ENCODE measurements at regions not wholly inside any gene's neighbourhood (a gene's known extent, or its start where the extent isn't known, plus 50 kb on each side); places are given as distances from the start of the nearest gene placed in this dataset.

- H3K9me3 ChIP-seq, result no peaks in the 10 kb centered on the region
- no peak for TF ChIP-seq CTCF (IDR thresholded peaks at IDR 0.05)
- H3K36me3 ChIP-seq, result no peaks in the 10 kb centered on the region
- H3K4me3 ChIP-seq, result no peak overlapping the region
- H3K4me1 ChIP-seq, result no peaks in the 10 kb centered on the region
- intact Hi-C loops (cut with DNase I; ENCODE audit: low total_unique reads), result loop anchor here (10.0 kb wide), 2 partner anchors 535 to 1465 kb away; no protein-coding TSS in a partner anchor
- no peak for DNase-seq
- no peaks in the 10 kb centered on the region for H3K27me3 ChIP-seq
- no peak overlapping the region for H3K27ac ChIP-seq
Observed at GRCh38 chr13:73759434-73759833, 374.8 kb downstream of the KLF12 start.

DNA sequence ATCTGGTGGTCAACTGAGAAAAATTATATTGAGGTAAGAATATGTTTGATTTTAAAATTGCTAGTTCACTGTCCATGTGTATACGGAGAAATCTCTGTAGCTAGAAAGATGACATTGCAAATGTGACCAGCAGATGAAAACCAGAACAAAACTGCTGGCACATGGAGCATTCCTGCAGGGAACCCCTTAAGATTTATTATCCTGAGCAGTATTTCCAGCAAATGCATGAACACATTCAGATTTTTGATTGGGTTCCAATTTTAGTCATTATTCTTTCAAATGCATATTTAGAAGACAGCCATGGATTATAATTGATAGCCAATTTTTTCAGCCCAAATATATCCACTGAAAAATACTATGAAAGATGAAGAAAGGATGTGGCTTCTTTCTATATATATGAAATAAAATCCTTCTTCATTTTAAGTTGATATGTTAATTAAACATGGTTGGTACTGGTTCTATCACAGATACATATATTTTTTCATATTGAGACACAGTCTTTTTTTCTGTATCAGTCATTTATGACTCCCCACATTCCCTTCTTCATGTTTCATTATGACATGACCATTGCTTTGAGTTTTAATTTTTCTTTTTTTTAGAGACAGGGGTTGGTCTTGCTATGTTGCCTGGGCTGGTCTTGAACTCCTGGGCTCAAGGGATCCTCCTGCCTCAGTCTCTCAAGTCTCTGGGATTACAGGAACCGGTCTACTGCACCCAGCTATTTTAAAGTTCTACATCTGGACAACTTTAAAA lies 376.5 kb downstream of the KLF12 start:
- no peaks in the 10 kb centered on the region for H3K4me1 ChIP-seq
- TF ChIP-seq CTCF (IDR thresholded peaks at IDR 0.05), result no peak
- no peak overlapping the region for H3K4me3 ChIP-seq
- intact Hi-C loops (cut with DNase I; ENCODE audit: low total_unique reads), result loop anchor here (10.0 kb wide), 2 partner anchors 537 to 1467 kb away; no protein-coding TSS in a partner anchor
- no peaks in the 10 kb centered on the region for H3K9me3 ChIP-seq
- H3K36me3 ChIP-seq, result no peaks in the 10 kb centered on the region
- H3K27me3 ChIP-seq, result no peaks in the 10 kb centered on the region
- H3K27ac ChIP-seq, result no peak overlapping the region
- DNase-seq, result no peak

DNA sequence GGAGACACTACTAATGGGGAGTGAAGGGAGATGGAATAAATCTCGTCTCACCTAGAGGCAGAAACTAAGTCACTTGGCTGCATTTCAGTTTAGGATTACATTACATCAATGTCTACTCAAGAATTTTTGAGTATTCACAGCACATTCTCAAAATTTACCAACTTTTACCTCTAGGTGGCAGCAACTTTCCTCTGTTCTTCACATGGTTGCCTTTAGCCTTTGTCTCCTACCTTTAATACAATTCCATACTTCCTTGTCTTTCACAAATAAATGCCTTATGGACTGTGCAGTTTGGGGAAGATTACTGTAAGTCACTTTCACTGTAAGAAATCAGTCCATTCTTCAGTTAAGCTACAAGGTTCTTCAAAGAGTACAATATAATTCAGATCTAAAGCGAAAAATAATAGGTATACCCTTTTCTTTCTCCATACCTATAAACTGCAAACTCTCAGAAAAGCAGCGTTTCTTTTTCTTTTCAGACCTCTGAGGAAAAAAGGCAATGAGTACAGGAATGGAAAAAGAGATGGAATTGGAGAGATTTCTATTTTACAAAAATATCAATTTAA lies 379.4 kb downstream of the KLF12 start:
- Histone ChIP-seq H3K27me3 (no peaks in the 10 kb centered on the region), H3K27ac (no peak overlapping the region), H3K36me3 (no peaks in the 10 kb centered on the region), H3K4me3 (no peak overlapping the region), H3K4me1 (no peaks in the 10 kb centered on the region), H3K9me3 (no peaks in the 10 kb centered on the region)
- intact Hi-C loops (cut with DNase I; ENCODE audit: low total_unique reads), result loop anchor here (10.0 kb wide), 2 partner anchors 540 to 1470 kb away; no protein-coding TSS in a partner anchor
- no peak for DNase-seq
- TF ChIP-seq CTCF (IDR thresholded peaks at IDR 0.05), result peak; percentile 58 to 72

GRCh38 chr13:73754241-73754640 lies 380.0 kb downstream of the KLF12 start:
- H3K27ac ChIP-seq, result no peak overlapping the region
- no peak overlapping the region for H3K4me3 ChIP-seq
- DNase-seq, result no peak
- intact Hi-C loops (cut with DNase I; ENCODE audit: low total_unique reads), result loop anchor here (10.0 kb wide), 2 partner anchors 541 to 1471 kb away; no protein-coding TSS in a partner anchor
- H3K36me3 ChIP-seq, result no peaks in the 10 kb centered on the region
- H3K27me3 ChIP-seq, result no peaks in the 10 kb centered on the region
- TF ChIP-seq CTCF (IDR thresholded peaks at IDR 0.05), result no peak
- no peaks in the 10 kb centered on the region for H3K4me1 ChIP-seq
- no peaks in the 10 kb centered on the region for H3K9me3 ChIP-seq

GRCh38 chr13:73751290-73751689 lies 382.9 kb downstream of the KLF12 start:
- H3K9me3 ChIP-seq, result no peaks in the 10 kb centered on the region
- peaks cover 0 to 12% (median 0%) of the 10 kb centered on the region in 3 donors for H3K36me3 ChIP-seq
- DNase-seq, result no peak
- no peak overlapping the region for H3K27ac ChIP-seq
- intact Hi-C loops (cut with DNase I; ENCODE audit: low total_unique reads), result loop anchor here (10.0 kb wide), 2 partner anchors 544 to 1474 kb away; no protein-coding TSS in a partner anchor
- TF ChIP-seq CTCF (IDR thresholded peaks at IDR 0.05), result no peak
- H3K27me3 ChIP-seq, result no peaks in the 10 kb centered on the region
- no peaks in the 10 kb centered on the region for H3K4me1 ChIP-seq
- H3K4me3 ChIP-seq, result no peak overlapping the region

All from tibial artery (tissue), 4 donors.